ENCODE measurements at regions not wholly inside any gene's neighbourhood (a gene's known extent, or its start where the extent isn't known, plus 50 kb on each side); places are given as distances from the start of the nearest gene placed in this dataset.

DNA sequence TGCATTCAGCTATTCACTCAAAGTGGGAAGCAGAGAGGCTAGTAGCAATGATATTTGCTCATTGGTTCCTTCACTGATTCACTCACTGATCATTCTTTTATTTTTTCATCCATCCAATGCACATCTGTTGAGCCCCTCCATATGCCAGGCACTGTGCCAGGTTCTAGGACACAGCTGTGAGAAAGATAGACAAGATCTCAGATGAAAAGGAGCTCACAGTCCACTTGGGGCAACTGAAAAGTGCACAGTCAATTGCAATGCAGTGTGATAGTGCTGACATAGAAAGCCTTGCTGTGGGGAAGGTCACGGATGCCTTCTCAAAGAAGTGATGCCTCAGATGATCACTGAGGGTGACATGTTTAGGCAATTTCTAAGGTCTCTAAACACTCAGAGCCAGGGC, 262.3 kb downstream of the PTEN start:
- Histone ChIP-seq H3K27me3 (no peaks in the 10 kb centered on the region), H3K9me3 (no peaks in the 10 kb centered on the region), H3K36me3 (no peaks in the 10 kb centered on the region), H3K4me1 (ENCODE audit: control insufficient read depth in 1 of 2, insufficient read depth in 1 of 2, low read depth in 1 of 2, low read length in 1 of 2) (peaks cover 21 to 31% of the 10 kb centered on the region in 2 experiments), H3K4me3 (ENCODE audit: low read depth in 1 of 2, low read length in 1 of 2) (no peak overlapping the region), H3K27ac (no peak overlapping the region)
- TF ChIP-seq, protein P1, sequence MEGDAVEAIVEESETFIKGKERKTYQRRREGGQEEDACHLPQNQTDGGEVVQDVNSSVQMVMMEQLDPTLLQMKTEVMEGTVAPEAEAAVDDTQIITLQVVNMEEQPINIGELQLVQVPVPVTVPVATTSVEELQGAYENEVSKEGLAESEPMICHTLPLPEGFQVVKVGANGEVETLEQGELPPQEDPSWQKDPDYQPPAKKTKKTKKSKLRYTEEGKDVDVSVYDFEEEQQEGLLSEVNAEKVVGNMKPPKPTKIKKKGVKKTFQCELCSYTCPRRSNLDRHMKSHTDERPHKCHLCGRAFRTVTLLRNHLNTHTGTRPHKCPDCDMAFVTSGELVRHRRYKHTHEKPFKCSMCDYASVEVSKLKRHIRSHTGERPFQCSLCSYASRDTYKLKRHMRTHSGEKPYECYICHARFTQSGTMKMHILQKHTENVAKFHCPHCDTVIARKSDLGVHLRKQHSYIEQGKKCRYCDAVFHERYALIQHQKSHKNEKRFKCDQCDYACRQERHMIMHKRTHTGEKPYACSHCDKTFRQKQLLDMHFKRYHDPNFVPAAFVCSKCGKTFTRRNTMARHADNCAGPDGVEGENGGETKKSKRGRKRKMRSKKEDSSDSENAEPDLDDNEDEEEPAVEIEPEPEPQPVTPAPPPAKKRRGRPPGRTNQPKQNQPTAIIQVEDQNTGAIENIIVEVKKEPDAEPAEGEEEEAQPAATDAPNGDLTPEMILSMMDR (IDR thresholded peaks at IDR 0.05) = no peak

DNA sequence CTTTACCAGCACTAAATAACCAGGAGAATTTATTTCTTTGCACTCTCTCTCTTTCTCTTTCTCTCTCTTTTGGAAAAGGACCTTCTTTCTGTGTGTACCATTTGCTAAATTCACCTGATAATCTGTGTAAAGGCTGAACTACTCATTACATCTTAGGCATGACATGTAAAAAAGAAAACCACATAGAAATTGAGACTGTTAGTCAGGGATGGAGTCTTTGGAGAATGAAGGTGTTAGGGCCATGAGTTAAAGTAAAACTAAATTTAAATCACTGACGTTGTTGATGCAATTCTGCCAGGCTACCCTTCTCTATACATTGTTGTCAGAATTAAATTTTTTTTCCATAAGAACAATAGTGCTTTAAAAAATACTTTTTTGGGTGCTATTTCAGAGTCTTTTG, 263.3 kb downstream of the PTEN start:
- H3K4me3 ChIP-seq (ENCODE audit: low read depth in 1 of 2, low read length in 1 of 2) = no peak overlapping the region
- H3K9me3 ChIP-seq = no peaks in the 10 kb centered on the region
- no peaks in the 10 kb centered on the region for H3K27me3 ChIP-seq
- H3K4me1 ChIP-seq (ENCODE audit: control insufficient read depth in 1 of 2, insufficient read depth in 1 of 2, low read depth in 1 of 2, low read length in 1 of 2) = peaks cover 12 to 22% of the 10 kb centered on the region in 2 experiments
- H3K36me3 ChIP-seq = no peaks in the 10 kb centered on the region
- no peak overlapping the region for H3K27ac ChIP-seq
- TF ChIP-seq, protein P1 (IDR thresholded peaks at IDR 0.05) = no peak

DNA sequence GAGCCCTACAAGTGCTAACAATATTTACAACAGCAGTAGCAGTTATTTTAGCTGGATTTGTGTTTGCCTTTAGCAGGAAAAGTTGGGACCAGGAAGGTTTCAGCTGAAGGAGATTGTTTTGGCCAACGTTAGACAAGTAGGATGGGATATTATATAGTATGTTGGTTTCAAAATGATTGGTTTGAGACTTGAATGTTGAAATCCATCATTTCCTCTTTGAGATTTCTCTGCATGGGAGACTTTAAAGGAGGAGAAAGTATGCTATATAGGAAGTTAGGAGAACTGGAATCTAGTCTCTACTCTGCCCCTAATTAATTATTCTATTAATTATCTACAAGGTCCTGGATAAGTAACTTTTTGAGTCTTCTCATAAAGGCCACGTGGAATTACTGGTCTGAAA, 263.8 kb downstream of the PTEN start:
- Histone ChIP-seq H3K27me3 (no peaks in the 10 kb centered on the region), H3K4me3 (ENCODE audit: low read depth in 1 of 2, low read length in 1 of 2) (no peak overlapping the region), H3K9me3 (no peaks in the 10 kb centered on the region), H3K27ac (peak overlapping the region; percentile 51), H3K4me1 (ENCODE audit: control insufficient read depth in 1 of 2, insufficient read depth in 1 of 2, low read depth in 1 of 2, low read length in 1 of 2) (peaks cover 12 to 18% of the 10 kb centered on the region in 2 experiments), H3K36me3 (no peaks in the 10 kb centered on the region)
- TF ChIP-seq, protein P1 (IDR thresholded peaks at IDR 0.05) = no peak

DNA sequence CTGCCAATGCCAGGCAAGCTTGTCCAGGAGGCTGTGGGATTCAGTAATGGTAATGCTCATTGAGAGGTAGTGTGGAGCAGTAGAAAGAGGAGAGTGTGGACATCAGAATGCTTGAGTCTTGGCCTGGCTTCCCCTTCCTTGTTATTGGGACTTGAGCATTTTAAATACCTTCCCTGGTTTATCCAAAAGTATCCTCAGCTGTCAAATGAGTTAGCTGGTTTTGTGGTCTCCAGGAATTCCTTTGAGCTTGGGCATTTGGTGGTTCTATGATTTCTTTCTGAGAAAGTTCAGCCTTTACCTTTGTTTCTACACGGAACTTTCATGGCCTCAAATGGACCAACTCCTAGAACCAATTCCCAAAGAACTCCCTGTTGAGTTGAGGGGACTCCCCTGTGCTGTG, 264.3 kb downstream of the PTEN start:
- Histone ChIP-seq H3K27ac (peak overlapping the region; percentile 51), H3K4me3 (ENCODE audit: low read depth in 1 of 2, low read length in 1 of 2) (no peak overlapping the region), H3K36me3 (no peaks in the 10 kb centered on the region), H3K9me3 (no peaks in the 10 kb centered on the region), H3K4me1 (ENCODE audit: control insufficient read depth in 1 of 2, insufficient read depth in 1 of 2, low read depth in 1 of 2, low read length in 1 of 2) (peaks cover 12 to 18% of the 10 kb centered on the region in 2 experiments), H3K27me3 (no peaks in the 10 kb centered on the region)
- TF ChIP-seq, protein P1 (IDR thresholded peaks at IDR 0.05) = no peak

DNA sequence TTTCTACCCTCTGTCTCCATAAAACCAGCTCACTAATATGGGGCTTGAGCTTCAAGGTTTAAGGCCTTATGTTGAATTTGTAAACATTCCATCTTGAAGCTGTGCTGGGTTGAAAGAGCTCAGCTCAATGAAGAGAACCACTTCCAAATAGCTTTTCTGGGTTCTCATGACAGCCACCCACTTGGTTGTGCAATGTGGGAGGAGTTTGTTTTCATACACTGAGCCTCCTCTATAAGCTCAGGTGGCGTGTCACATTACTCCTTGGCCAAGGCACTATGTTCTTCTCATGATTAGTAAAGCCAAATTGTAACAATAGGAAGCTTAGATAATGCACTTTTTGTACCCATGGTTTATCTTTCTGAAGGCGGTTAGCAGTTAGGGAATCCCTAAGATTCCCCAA, 265.6 kb downstream of the PTEN start:
- Histone ChIP-seq H3K27ac (no peak overlapping the region), H3K4me1 (ENCODE audit: control insufficient read depth in 1 of 2, insufficient read depth in 1 of 2, low read depth in 1 of 2, low read length in 1 of 2) (peaks cover 12 to 18% of the 10 kb centered on the region in 2 experiments), H3K36me3 (no peaks in the 10 kb centered on the region), H3K4me3 (ENCODE audit: low read depth in 1 of 2, low read length in 1 of 2) (no peak overlapping the region), H3K9me3 (no peaks in the 10 kb centered on the region), H3K27me3 (no peaks in the 10 kb centered on the region)
- TF ChIP-seq, protein P1 (IDR thresholded peaks at IDR 0.05) = no peak

DNA sequence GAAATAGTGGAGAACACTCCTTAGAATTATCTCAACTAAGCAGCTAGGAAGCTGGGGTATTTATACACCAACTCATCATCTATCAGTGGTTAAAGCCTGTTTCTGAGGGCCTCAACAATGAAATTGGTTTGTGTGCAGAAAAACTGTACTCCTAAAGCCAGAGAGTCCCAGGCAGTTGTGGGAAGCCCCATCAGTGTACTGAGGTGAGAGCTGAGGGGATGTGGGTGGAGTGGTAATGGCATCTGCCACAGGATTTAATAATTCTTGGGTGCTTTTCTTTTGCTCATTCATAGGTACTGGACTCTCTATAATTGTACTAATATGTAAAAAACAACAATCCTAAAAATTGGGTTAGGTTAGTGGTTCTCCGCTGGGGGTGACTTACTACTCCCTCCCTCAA, 267.5 kb downstream of the PTEN start:
- H3K4me3 ChIP-seq (ENCODE audit: low read depth in 1 of 2, low read length in 1 of 2) = no peak overlapping the region
- H3K9me3 ChIP-seq = no peaks in the 10 kb centered on the region
- no peak overlapping the region for H3K27ac ChIP-seq
- peaks cover 12 to 18% of the 10 kb centered on the region in 2 experiments for H3K4me1 ChIP-seq (ENCODE audit: control insufficient read depth in 1 of 2, insufficient read depth in 1 of 2, low read depth in 1 of 2, low read length in 1 of 2)
- no peaks in the 10 kb centered on the region for H3K36me3 ChIP-seq
- TF ChIP-seq, protein P1 (IDR thresholded peaks at IDR 0.05) = no peak
- H3K27me3 ChIP-seq = no peaks in the 10 kb centered on the region
